ENCODE measurements at regions not wholly inside any gene's neighbourhood (a gene's known extent, or its start where the extent isn't known, plus 50 kb on each side); places are given as distances from the start of the nearest gene placed in this dataset.

DNA sequence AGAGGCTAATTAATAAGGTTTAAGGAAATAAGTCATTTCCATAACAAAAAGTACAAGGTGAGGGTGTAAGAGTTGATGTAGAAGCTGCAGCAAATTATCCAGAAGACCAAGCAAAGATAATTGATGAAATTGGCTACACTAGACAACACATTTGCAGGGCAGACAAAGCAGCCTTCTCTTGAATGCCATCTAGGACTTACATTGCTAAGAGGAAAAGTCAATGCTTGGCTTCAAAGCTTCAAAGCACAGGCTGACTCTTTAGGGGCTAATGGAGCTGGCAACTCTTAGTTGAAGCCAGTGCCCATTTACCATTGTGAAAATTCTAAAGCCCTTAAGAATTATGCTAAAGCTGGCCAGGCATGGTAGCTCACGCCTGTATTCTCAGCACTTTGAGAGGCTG, 728.6 kb upstream of the KLHL29 start:
- Mint-ChIP-seq H3K9me3 (no peaks in the 10 kb centered on the region), H3K4me1 (ENCODE audit: unreplicated experiment) (no peaks in the 10 kb centered on the region), H3K27me3 (no peaks in the 10 kb centered on the region), H3K36me3 (no peaks in the 10 kb centered on the region), H3K27ac (no peak overlapping the region), H3K4me3 (no peak overlapping the region)
- no peak for DNase-seq (ENCODE audit: extremely low spot score, unreplicated experiment)
- TF ChIP-seq, protein P1, sequence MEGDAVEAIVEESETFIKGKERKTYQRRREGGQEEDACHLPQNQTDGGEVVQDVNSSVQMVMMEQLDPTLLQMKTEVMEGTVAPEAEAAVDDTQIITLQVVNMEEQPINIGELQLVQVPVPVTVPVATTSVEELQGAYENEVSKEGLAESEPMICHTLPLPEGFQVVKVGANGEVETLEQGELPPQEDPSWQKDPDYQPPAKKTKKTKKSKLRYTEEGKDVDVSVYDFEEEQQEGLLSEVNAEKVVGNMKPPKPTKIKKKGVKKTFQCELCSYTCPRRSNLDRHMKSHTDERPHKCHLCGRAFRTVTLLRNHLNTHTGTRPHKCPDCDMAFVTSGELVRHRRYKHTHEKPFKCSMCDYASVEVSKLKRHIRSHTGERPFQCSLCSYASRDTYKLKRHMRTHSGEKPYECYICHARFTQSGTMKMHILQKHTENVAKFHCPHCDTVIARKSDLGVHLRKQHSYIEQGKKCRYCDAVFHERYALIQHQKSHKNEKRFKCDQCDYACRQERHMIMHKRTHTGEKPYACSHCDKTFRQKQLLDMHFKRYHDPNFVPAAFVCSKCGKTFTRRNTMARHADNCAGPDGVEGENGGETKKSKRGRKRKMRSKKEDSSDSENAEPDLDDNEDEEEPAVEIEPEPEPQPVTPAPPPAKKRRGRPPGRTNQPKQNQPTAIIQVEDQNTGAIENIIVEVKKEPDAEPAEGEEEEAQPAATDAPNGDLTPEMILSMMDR (conservative IDR thresholded peaks at IDR 0.05): no peak

DNA sequence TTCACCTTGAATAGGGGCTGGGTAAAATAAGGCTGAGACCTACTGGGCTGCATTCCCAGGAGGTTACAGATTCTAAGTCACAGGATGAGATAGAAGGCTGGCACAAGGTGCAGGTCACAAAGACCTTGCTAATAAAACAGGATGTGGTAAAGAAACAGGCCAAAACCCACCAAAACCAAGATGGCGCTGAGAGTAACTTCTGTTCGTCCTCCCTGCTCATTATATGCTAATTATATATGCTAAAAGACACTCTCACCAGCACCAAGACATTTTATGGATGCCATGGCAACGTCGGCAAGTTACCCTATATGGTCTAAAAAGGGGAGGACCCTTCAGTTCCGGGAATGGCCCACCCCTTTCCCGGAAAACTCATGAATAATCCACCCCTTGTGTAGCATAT, 711.5 kb upstream of the KLHL29 start:
- H3K27ac Mint-ChIP-seq: no peak overlapping the region
- H3K9me3 Mint-ChIP-seq: no peaks in the 10 kb centered on the region
- H3K27me3 Mint-ChIP-seq: no peaks in the 10 kb centered on the region
- H3K4me3 Mint-ChIP-seq: no peak overlapping the region
- TF ChIP-seq, protein P1 (conservative IDR thresholded peaks at IDR 0.05): no peak
- H3K4me1 Mint-ChIP-seq (ENCODE audit: unreplicated experiment): no peaks in the 10 kb centered on the region
- DNase-seq (ENCODE audit: extremely low spot score, unreplicated experiment): no peak
- H3K36me3 Mint-ChIP-seq: no peaks in the 10 kb centered on the region

DNA sequence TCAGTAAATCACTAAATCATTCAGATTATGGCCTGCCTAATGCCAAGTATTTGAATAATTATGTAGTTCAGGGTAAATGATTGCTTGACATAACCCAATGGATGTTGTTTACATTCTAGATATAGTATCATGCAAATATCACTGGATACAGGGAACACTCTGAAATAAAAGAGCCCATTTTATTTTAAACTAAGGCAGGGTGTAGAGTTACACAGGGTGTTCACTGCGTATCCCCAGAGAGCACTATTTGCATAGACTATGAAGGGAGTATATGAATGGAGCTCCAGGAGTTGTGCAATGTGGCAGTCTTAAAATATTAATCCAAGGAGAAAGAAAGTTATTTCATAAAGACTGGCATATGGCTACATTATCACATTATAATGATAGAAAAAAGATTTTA, 701.1 kb upstream of the KLHL29 start:
- Mint-ChIP-seq H3K4me3 (no peak overlapping the region), H3K27me3 (no peaks in the 10 kb centered on the region), H3K36me3 (no peaks in the 10 kb centered on the region), H3K27ac (no peak overlapping the region), H3K4me1 (ENCODE audit: unreplicated experiment) (no peaks in the 10 kb centered on the region), H3K9me3 (no peaks in the 10 kb centered on the region)
- no peak for DNase-seq (ENCODE audit: extremely low spot score, unreplicated experiment)
- TF ChIP-seq, protein P1 (conservative IDR thresholded peaks at IDR 0.05): no peak

DNA sequence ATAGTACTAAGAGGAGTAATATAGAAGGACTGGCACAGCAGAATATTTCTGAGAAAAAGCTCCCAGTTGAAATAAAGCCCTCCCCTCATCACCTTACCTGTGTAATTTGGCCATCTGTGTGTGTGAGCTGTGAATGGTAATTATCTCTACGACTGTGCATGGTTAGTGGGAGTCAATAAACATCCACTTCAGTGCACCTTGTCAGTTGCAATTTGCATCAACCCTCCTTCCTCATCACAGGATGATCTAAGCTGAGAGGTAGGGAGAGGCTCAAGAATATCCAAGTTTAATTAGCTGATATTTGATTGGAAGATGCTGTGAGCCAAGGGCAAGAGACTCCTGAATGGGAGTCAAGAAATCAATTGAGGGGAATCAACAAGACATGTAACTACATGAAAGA, 694.9 kb upstream of the KLHL29 start:
- Mint-ChIP-seq H3K9me3 (no peaks in the 10 kb centered on the region), H3K27ac (no peak overlapping the region), H3K4me3 (no peak overlapping the region), H3K27me3 (peaks cover 3% of the 10 kb centered on the region), H3K4me1 (ENCODE audit: unreplicated experiment) (peaks cover 5% of the 10 kb centered on the region), H3K36me3 (no peaks in the 10 kb centered on the region)
- TF ChIP-seq, protein P1 (conservative IDR thresholded peaks at IDR 0.05): no peak
- DNase-seq (ENCODE audit: extremely low spot score, unreplicated experiment): no peak

DNA sequence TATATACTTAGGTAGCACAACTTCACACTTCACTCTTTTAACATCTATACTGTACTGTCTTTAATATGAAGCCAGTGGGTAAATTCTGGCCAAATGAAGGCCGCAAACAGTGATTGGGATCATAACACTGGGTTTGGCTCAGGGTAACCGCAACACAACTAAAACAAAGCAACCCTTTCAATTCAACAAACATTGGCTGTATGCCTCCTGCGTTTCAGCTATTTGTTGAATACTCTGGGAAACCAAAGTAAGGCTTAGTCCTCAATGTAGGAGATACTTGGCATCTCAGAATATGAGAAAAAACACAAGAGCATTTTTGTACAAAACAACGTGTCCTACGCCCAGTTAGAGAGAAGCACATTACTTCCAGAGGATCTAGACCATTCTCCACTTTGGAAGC, 693.3 kb upstream of the KLHL29 start:
- DNase-seq (ENCODE audit: extremely low spot score, unreplicated experiment): no peak
- H3K4me3 Mint-ChIP-seq: no peak overlapping the region
- TF ChIP-seq, protein P1 (conservative IDR thresholded peaks at IDR 0.05): no peak
- no peak overlapping the region for H3K27ac Mint-ChIP-seq
- H3K4me1 Mint-ChIP-seq (ENCODE audit: unreplicated experiment): peaks cover 8% of the 10 kb centered on the region
- H3K27me3 Mint-ChIP-seq: peaks cover 3% of the 10 kb centered on the region
- H3K36me3 Mint-ChIP-seq: no peaks in the 10 kb centered on the region
- no peaks in the 10 kb centered on the region for H3K9me3 Mint-ChIP-seq

DNA sequence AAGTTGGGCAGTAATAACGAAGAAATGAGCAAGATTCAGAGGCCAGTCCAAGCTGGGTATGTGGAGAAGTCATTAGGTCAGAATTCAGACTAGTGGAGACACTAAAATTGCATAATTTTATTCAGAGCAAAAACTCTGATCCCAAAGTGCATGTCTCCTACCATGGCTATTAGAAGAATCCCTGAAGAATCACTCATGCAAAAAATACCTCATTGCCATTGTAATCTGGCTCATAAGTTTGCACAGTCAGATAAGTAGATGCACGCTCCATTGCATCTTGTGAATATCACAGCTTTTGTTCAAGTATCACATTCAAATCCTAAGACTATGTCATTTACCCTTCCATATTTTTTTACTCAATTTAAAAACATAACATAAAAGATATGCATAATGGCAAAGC, 692.2 kb upstream of the KLHL29 start:
- no peak for DNase-seq (ENCODE audit: extremely low spot score, unreplicated experiment)
- TF ChIP-seq, protein P1 (conservative IDR thresholded peaks at IDR 0.05): no peak
- Mint-ChIP-seq H3K27ac (no peak overlapping the region), H3K36me3 (no peaks in the 10 kb centered on the region), H3K27me3 (peaks cover 3% of the 10 kb centered on the region), H3K4me1 (ENCODE audit: unreplicated experiment) (peaks cover 8% of the 10 kb centered on the region), H3K9me3 (no peaks in the 10 kb centered on the region), H3K4me3 (no peak overlapping the region)
